Activated CD8-positive, alpha-beta memory T cell treated with anti-CD3 and anti-CD28 coated beads for 24 hours (primary cell): ENCODE measurements at regions not wholly inside any gene's neighbourhood (a gene's known extent, or its start where the extent isn't known, plus 50 kb on each side); places are given as distances from the start of the nearest gene placed in this dataset.
"Not testable (repeated sequence)": the region's sequence is repeated elsewhere in the genome, so short reads cannot be mapped to it uniquely, and the experiment has no call there.

ENCODE experiments used
- DNase-seq: peaks from one replicate; pipeline ENCODE4 v3.0.0-alpha.2; 2020

GRCh38 chr3:110569073-110569472 lies 502.5 kb upstream of the NECTIN3 start:
- DNase-seq = no peak

GRCh38 chr3:110575702-110576101 lies 495.9 kb upstream of the NECTIN3 start:
- DNase-seq = no peak

- DNase-seq = no peak
Measured at GRCh38 chr3:110576960-110577359, 494.7 kb upstream of the NECTIN3 start.

GRCh38 chr3:110577854-110578253 lies 493.8 kb upstream of the NECTIN3 start:
- no peak for DNase-seq

GRCh38 chr3:110579840-110580550 lies 491.6 kb upstream of the NECTIN3 start:
- no peak for DNase-seq

GRCh38 chr3:110583373-110583935 lies 488.2 kb upstream of the NECTIN3 start:
- no peak for DNase-seq

GRCh38 chr3:110588906-110589305 lies 482.7 kb upstream of the NECTIN3 start:
- no peak for DNase-seq

GRCh38 chr3:110589341-110589740 lies 482.3 kb upstream of the NECTIN3 start:
- no peak for DNase-seq

GRCh38 chr3:110593749-110594148 lies 477.9 kb upstream of the NECTIN3 start:
- no peak for DNase-seq

- DNase-seq = no peak
Measured at GRCh38 chr3:110598847-110599490, 472.6 kb upstream of the NECTIN3 start.

- DNase-seq = no peak
Measured at GRCh38 chr3:110608566-110608965, 463.1 kb upstream of the NECTIN3 start.

GRCh38 chr3:110612045-110612444 lies 459.6 kb upstream of the NECTIN3 start:
- DNase-seq = no peak

- DNase-seq = no peak
Measured at GRCh38 chr3:110614186-110614585, 457.4 kb upstream of the NECTIN3 start.

- DNase-seq = no peak
Measured at GRCh38 chr3:110615454-110615853, 456.2 kb upstream of the NECTIN3 start.

- no peak for DNase-seq
Measured at GRCh38 chr3:110618512-110619226, 452.9 kb upstream of the NECTIN3 start.

GRCh38 chr3:110620118-110620517 lies 451.5 kb upstream of the NECTIN3 start:
- no peak for DNase-seq

GRCh38 chr3:110623571-110623970 lies 448.0 kb upstream of the NECTIN3 start:
- no peak for DNase-seq

GRCh38 chr3:110624576-110624975 lies 447.0 kb upstream of the NECTIN3 start:
- no peak for DNase-seq

GRCh38 chr3:110625201-110625747 lies 446.3 kb upstream of the NECTIN3 start:
- no peak for DNase-seq

GRCh38 chr3:110626652-110627111 lies 444.9 kb upstream of the NECTIN3 start:
- not testable (repeated sequence) for DNase-seq

GRCh38 chr3:110628650-110629301 lies 442.8 kb upstream of the NECTIN3 start:
- DNase-seq = no peak

- no peak for DNase-seq
Measured at GRCh38 chr3:110629917-110630316, 441.7 kb upstream of the NECTIN3 start.

- DNase-seq = no peak
Measured at GRCh38 chr3:110644203-110644602, 427.4 kb upstream of the NECTIN3 start.
